Large intestine (tissue), 3 donors: ENCODE measurements at regions not wholly inside any gene's neighbourhood (a gene's known extent, or its start where the extent isn't known, plus 50 kb on each side); places are given as distances from the start of the nearest gene placed in this dataset.

ENCODE experiments used
- DNase-seq, 2 donors: peaks; one replicate each; pipeline versions ENCODE4 v3.0.0 to v3.0.0-alpha.2; 2013
- H3K27ac ChIP-seq: one replicate; pipeline ENCODE4 v1.5.1; 2013; ENCODE audit warnings: low read length
- H3K27me3 ChIP-seq: 2 replicates; pipeline ENCODE4 v1.6.1; 2013; ENCODE audit warnings: low read length; ENCODE audit not compliant: control insufficient read depth, insufficient read depth
- H3K36me3 ChIP-seq: 2 replicates; pipeline ENCODE4 v1.6.1; 2013; ENCODE audit warnings: low read length; ENCODE audit not compliant: control insufficient read depth, insufficient read depth
- H3K4me1 ChIP-seq: one replicate; pipeline ENCODE4 v1.6.1; 2013; ENCODE audit warnings: low read length; ENCODE audit not compliant: control insufficient read depth, insufficient read depth
- H3K4me3 ChIP-seq: one replicate; pipeline ENCODE4 v1.5.1; 2013; ENCODE audit warnings: low read length
- H3K9me3 ChIP-seq: one replicate; pipeline ENCODE4 v1.6.1; 2013; ENCODE audit warnings: mild to moderate bottlenecking, low read depth, low read length, moderate library complexity; ENCODE audit not compliant: control insufficient read depth
- whole genome bisulfite sequencing: methylation state at CpG from one replicate; pipeline ENCODE4 v1.1.5; 2013; ENCODE audit warnings: low lambda C conversion rate; ENCODE audit not compliant: insufficient coverage; 5-methylcytosine and 5-hydroxymethylcytosine counted together

- peaks cover 3% of the 10 kb centered on the region for H3K4me1 ChIP-seq
- H3K4me3 ChIP-seq, result no peak overlapping the region
- 80% methylated on average over 1 of the region's 2 CpGs for WGBS
- no peaks in the 10 kb centered on the region for H3K27me3 ChIP-seq
- H3K36me3 ChIP-seq, result no peaks in the 10 kb centered on the region
- no peak for DNase-seq
- no peak overlapping the region for H3K27ac ChIP-seq
- peaks cover 2% of the 10 kb centered on the region for H3K9me3 ChIP-seq
Measured at GRCh38 chr17:69995476-69995875, 79.5 kb upstream of the KCNJ16 start.

- Histone ChIP-seq H3K9me3 (peaks cover 2% of the 10 kb centered on the region), H3K4me3 (no peak overlapping the region), H3K4me1 (peaks cover 3% of the 10 kb centered on the region), H3K27ac (peak overlapping the region; percentile 56), H3K36me3 (no peaks in the 10 kb centered on the region), H3K27me3 (no peaks in the 10 kb centered on the region)
- DNase-seq, result peak; percentile 40 to 70
Measured at GRCh38 chr17:69997332-69997731, 77.7 kb upstream of the KCNJ16 start.

- Histone ChIP-seq H3K27ac (no peak overlapping the region), H3K4me3 (no peak overlapping the region), H3K27me3 (no peaks in the 10 kb centered on the region), H3K4me1 (peaks cover 3% of the 10 kb centered on the region), H3K9me3 (peaks cover 2% of the 10 kb centered on the region), H3K36me3 (no peaks in the 10 kb centered on the region)
- no CpG with 5 or more reads among the region's 1 CpG for WGBS
- peak in 1 of 2 donors; percentile 22 for DNase-seq
Measured at GRCh38 chr17:69999253-69999652, 75.8 kb upstream of the KCNJ16 start.

GRCh38 chr17:70006159-70006558, 68.9 kb upstream of the KCNJ16 start:
- DNase-seq, result no peak
- Histone ChIP-seq H3K27me3 (no peaks in the 10 kb centered on the region), H3K9me3 (no peaks in the 10 kb centered on the region), H3K36me3 (no peaks in the 10 kb centered on the region), H3K27ac (no peak overlapping the region), H3K4me1 (no peaks in the 10 kb centered on the region), H3K4me3 (no peak overlapping the region)
- WGBS, result no CpG with 5 or more reads among the region's 4 CpGs

DNA sequence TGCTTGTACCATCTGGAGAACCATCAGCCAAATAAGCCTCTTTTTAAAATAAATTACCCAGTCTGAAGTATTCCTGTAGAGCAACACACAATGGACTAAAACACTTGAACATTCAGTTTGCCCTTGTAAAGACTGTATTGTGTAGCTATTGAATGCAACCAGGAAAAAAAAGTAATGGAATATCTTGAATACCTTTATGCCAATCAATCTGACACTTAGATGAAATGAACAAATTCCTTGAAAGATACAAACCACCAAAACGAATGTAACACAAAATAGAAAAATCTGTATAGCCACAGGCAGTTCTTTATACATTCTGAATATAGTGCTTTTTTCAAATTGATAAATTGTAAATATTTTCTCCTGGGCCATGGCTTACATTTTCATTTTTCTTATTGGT, 63.3 kb upstream of the KCNJ16 start:
- H3K9me3 ChIP-seq, result no peaks in the 10 kb centered on the region
- H3K36me3 ChIP-seq, result no peaks in the 10 kb centered on the region
- H3K27ac ChIP-seq, result no peak overlapping the region
- WGBS, result no CpG with 5 or more reads among the region's 1 CpG
- H3K4me3 ChIP-seq, result no peak overlapping the region
- no peaks in the 10 kb centered on the region for H3K4me1 ChIP-seq
- DNase-seq, result no peak
- H3K27me3 ChIP-seq, result no peaks in the 10 kb centered on the region

GRCh38 chr17:70013911-70014310, 61.1 kb upstream of the KCNJ16 start:
- Histone ChIP-seq H3K36me3 (no peaks in the 10 kb centered on the region), H3K4me3 (no peak overlapping the region), H3K27ac (no peak overlapping the region), H3K9me3 (no peaks in the 10 kb centered on the region), H3K4me1 (no peaks in the 10 kb centered on the region), H3K27me3 (no peaks in the 10 kb centered on the region)
- WGBS, result no CpG with 5 or more reads among the region's 4 CpGs
- no peak for DNase-seq

GRCh38 chr17:70017112-70017511, 57.9 kb upstream of the KCNJ16 start:
- H3K36me3 ChIP-seq, result no peaks in the 10 kb centered on the region
- no peak overlapping the region for H3K4me3 ChIP-seq
- DNase-seq, result no peak
- no CpG with 5 or more reads among the region's 1 CpG for WGBS
- no peaks in the 10 kb centered on the region for H3K4me1 ChIP-seq
- H3K9me3 ChIP-seq, result no peaks in the 10 kb centered on the region
- H3K27me3 ChIP-seq, result no peaks in the 10 kb centered on the region
- H3K27ac ChIP-seq, result no peak overlapping the region

- Histone ChIP-seq H3K4me3 (no peak overlapping the region), H3K4me1 (no peaks in the 10 kb centered on the region), H3K27me3 (no peaks in the 10 kb centered on the region), H3K36me3 (no peaks in the 10 kb centered on the region), H3K27ac (no peak overlapping the region), H3K9me3 (no peaks in the 10 kb centered on the region)
- DNase-seq, result no peak
Measured at GRCh38 chr17:70017941-70018340, 57.1 kb upstream of the KCNJ16 start.

- Histone ChIP-seq H3K27ac (no peak overlapping the region), H3K4me1 (no peaks in the 10 kb centered on the region)
- no CpG with 5 or more reads among the region's 5 CpGs for WGBS
Measured at GRCh38 chr17:70021726-70022125, 53.3 kb upstream of the KCNJ16 start.

GRCh38 chr17:70022175-70022574, 52.9 kb upstream of the KCNJ16 start:
- no peak overlapping the region for H3K27ac ChIP-seq
- H3K9me3 ChIP-seq, result no peaks in the 10 kb centered on the region
- DNase-seq, result no peak
- no peak overlapping the region for H3K4me3 ChIP-seq
- WGBS, result 74% methylated on average over 2 of the region's 3 CpGs
- H3K27me3 ChIP-seq, result no peaks in the 10 kb centered on the region
- H3K4me1 ChIP-seq, result no peaks in the 10 kb centered on the region
- no peaks in the 10 kb centered on the region for H3K36me3 ChIP-seq

More at GRCh38 chr17:70021726-70022125, 53.3 kb upstream of the KCNJ16 start:
- Histone ChIP-seq H3K4me3 (no peak overlapping the region), H3K36me3 (no peaks in the 10 kb centered on the region), H3K9me3 (no peaks in the 10 kb centered on the region), H3K27me3 (no peaks in the 10 kb centered on the region)
- DNase-seq, result no peak

GRCh38 chr17:70024253-70024652, 50.8 kb upstream of the KCNJ16 start:
- Histone ChIP-seq H3K27me3 (no peaks in the 10 kb centered on the region), H3K36me3 (no peaks in the 10 kb centered on the region), H3K9me3 (no peaks in the 10 kb centered on the region), H3K27ac (no peak overlapping the region), H3K4me3 (no peak overlapping the region), H3K4me1 (no peaks in the 10 kb centered on the region)
- no peak for DNase-seq
- 80% methylated on average over 1 of the region's 1 CpG for WGBS
